HG03064 (cell line): ENCODE measurements at regions not wholly inside any gene's neighbourhood (a gene's known extent, or its start where the extent isn't known, plus 50 kb on each side); places are given as distances from the start of the nearest gene placed in this dataset.
"Not testable (repeated sequence)": the region's sequence is repeated elsewhere in the genome, so short reads cannot be mapped to it uniquely, and the experiment has no call there.

Source experiments
- ATAC-seq: cut with Tn5 transposase; IDR thresholded peaks from one replicate; pipeline ENCODE4 v1.9.1; 2021; ENCODE audit warnings: low read depth; ENCODE audit not compliant: unreplicated experiment

DNA sequence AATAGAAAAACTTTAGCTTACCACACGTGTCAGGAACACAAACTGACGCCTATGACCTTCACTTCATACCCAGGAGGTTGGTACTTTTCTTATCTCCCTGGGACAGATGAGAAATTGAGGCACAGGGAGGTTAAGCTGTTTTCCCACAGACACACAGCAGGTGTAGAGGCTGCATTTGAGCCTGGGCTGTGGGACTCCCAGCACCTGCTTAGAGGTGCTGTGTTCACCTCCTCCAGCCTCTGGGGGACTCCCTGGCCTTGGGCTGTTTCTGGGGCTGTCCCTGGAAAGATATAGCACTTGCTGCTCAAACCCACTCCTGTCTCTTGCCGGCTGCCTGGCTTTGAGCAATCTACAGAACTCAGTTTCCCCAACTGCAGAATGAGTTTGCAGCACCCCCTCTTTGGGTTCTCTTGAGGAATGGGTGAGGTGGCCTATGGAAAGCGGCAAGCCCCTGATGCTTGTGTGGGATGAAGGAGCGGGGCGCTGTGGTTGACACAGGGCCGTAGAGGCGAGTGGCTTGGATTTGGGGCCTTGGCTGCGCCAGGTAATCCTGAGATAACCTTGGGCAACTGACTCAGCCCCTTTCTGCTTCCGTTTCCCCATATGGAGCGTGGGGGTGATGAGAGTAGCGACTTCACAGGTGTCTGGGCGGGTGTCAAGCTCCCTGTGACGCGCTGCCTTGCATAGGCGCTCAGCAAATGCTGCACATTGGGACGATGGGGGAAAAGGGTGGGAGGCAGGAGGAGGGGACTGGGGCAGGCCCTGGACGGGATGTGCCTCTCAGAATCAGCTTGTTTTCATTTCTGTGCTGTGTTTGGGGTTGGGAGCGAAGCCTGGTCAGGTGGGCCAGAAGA is 104.5 kb upstream of the CIBAR2 start:
- no peak for ATAC-seq

DNA sequence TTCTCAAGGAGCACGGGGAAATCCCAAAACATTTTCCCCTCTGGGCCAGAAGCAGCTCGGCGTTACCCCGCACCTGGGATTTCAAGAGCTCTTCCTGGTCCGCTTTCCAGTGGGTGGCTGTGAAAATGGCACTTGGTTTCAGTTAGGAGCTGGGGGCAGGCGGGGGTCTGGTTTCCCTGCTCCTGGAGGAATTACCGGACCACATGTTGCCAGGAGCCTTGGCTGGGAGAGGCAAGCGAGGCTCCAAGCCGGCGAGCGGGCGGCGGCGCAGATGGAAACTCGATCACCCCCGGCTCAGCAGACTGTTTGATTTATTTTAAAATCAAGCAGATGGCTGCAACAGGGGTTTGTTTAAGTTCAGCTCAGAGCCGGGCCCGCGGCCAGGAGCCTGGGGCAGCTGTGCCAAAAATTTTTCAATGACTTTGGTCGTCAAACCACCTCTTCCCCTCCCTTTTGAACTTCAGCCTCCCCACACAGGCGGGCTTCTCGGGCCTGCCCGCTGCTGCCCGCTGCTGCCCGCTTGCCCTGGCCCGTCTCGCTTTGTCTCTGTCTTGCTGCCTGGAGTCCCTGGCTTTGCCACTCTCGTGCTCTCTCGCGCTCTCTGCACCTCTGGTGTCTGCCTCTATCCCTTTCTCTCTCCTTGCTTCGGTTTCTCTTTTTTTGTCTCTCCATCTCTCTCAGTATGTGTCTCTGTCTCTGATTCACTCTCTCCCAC is 108.0 kb upstream of the CIBAR2 start:
- ATAC-seq: no peak

GRCh38 chr16:85220964-85221731 is 108.9 kb upstream of the CIBAR2 start:
- no peak for ATAC-seq

DNA sequence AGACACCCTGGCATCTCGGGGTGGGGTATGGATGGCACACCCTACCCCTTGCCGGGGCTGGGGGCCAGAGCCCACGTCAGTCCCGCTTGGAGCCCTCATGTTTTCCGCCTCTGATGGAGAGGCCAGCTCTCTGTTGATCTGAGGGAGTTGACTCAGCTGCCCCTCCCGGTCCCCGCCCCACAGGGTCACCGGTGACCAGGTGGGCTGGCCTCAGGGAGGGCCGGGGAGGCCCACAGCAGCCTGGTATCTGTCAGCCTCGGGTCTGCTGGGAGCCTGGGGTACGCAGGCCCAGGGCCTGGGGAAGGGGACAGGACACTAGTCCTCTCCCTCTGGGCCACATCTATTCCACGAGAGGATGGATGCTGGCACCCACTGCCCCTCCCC is 109.5 kb upstream of the CIBAR2 start:
- ATAC-seq: no peak

DNA sequence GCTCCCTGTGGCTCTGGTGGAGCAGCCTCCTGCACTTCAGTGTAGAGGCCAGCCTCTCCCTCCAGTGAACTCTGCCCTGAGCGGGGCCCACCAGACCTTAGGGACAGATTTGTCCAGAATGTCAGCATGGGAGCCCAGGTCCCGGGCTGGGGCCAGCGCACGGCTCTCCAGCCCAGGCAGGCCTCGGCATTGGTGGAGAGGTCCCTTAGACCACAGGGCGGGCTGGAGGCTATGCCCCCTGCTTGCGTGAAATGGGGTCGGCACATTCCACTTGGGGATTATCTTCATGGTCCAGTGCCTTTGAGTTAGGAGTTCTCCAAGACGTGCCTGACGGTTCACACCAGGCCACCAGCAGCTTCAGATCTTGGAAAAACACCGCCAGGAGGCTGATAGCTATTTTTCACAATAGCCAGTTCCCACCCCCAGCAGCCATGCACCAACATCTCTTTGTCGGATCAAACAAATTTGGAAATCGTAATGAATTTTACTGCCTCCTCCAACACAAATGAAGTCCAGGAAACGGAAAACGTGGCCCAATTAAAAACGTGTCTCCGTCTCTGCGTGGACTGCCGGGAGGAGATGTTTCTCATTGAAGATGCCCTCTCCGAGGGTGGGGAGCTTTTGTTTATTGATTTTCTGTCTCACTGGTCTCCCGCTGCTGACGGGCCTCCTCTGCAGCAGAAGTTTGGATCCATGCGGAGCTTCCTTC is 110.0 kb upstream of the CIBAR2 start:
- no peak for ATAC-seq

DNA sequence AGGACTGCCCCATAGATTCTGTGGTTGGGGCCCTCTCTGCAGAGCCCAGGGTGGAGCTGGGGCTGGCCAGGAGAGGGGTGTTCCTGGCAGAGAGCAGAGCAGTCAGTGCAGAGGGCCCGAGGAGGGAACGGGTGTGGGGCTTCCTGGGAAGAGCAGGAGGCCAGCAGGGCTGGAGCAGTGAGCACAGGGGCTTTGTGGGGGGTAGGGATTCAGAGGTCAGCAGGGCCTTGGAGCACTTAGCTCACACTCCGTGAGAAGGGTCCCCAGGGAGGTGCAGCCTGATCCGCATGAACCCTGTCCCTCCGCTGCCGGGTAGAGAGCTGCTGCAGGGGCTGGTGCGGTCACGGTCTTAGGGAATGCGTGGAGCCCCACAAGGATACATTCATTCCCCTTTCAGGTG is 113.0 kb upstream of the CIBAR2 start:
- ATAC-seq: no peak

DNA sequence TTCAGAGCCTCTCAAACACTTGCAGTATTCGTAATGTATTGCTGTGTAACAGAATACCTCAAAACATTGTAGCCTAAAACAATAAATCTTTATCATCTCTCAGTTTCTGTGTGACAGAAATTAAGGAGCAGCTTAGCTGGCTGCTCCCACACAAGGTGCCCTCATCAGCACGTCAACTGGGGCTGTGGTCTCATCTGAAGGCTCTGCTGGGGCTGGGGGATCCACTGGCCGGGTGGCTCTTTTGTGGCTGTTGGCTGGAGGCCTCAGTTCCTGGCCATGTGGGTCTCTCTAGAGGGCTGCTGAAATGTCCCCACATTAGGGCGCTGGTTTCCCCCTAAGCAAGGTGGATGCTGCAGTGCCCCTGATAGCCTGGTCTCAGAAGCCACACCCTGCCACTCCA is 113.4 kb upstream of the CIBAR2 start:
- ATAC-seq: no peak

GRCh38 chr16:85227084-85227945 is 115.0 kb upstream of the CIBAR2 start:
- ATAC-seq: peak; percentile 79

GRCh38 chr16:85227946-85228862 is 115.9 kb upstream of the CIBAR2 start:
- ATAC-seq: no peak

GRCh38 chr16:85228970-85229430 is 116.7 kb upstream of the CIBAR2 start:
- ATAC-seq: no peak

GRCh38 chr16:85229869-85230462 is 117.7 kb upstream of the CIBAR2 start:
- no peak for ATAC-seq

DNA sequence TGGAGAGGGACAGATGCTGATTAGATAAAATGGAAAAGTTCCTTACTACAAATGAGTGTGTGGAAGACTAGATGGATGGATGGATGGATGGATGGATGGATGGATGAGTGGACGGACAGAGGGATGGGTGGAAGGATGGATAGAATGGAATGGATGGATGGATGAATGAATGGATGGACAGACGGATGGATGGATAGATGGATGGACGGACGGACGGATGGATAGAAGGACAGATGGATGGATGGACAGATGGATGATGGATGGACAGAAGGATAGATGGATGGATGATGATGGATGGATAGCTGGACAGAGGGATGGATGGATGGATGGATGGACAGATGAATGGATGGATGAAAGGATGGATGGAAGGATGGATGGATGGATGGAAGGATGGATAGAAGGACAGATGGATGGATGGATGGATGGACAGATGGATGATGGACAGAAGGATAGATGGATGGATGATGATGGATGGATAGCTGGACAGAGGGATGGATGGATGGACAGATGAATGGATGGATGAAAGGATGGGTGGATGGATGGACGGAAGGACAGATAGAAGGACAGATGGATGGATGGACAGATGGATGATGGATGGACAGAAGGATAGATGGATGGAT is 118.6 kb upstream of the CIBAR2 start:
- not testable (repeated sequence) for ATAC-seq

- ATAC-seq: no peak
These were observed 119.7 kb upstream of the CIBAR2 start for GRCh38 chr16:85231959-85232358.

- no peak for ATAC-seq
These were observed 120.3 kb upstream of the CIBAR2 start for GRCh38 chr16:85232369-85233142.

- no peak for ATAC-seq
These were observed 121.2 kb upstream of the CIBAR2 start for GRCh38 chr16:85233516-85233915.

GRCh38 chr16:85234310-85235204 is 122.3 kb upstream of the CIBAR2 start:
- no peak for ATAC-seq
